GM12874 (cell line): ENCODE measurements at regions not wholly inside any gene's neighbourhood (a gene's known extent, or its start where the extent isn't known, plus 50 kb on each side); places are given as distances from the start of the nearest gene placed in this dataset.

Source experiments
- CTCF ChIP-seq: IDR thresholded peaks from 2 replicates; pipeline ENCODE4 v1.5.1; 2011; ENCODE audit warnings: low read depth, mild to moderate bottlenecking, control low read depth, low read length, moderate library complexity; ENCODE audit not compliant: insufficient read depth

DNA sequence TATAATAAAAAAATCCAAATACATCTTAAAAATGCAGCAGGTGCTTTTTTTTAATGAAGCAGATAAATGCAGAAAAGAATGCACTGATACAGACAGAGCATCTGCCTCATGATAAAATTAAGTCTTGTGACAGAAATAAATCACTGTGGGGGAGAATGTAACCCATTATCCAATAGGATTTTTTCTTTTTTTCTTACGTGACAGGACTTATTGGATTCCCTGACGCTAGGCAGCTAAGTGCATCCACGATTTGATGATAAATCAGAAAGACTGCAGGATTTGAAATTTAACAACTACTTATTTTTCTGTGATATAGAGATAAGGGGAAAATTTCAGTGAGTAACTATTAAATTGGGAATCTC lies 110.6 kb upstream of the PPARGC1A start:
- no peak for TF ChIP-seq CTCF

- no peak for TF ChIP-seq CTCF
Measured at GRCh38 chr4:23999714-24000469, 110.0 kb upstream of the PPARGC1A start.

GRCh38 chr4:23993373-23993772 lies 103.5 kb upstream of the PPARGC1A start:
- no peak for TF ChIP-seq CTCF

DNA sequence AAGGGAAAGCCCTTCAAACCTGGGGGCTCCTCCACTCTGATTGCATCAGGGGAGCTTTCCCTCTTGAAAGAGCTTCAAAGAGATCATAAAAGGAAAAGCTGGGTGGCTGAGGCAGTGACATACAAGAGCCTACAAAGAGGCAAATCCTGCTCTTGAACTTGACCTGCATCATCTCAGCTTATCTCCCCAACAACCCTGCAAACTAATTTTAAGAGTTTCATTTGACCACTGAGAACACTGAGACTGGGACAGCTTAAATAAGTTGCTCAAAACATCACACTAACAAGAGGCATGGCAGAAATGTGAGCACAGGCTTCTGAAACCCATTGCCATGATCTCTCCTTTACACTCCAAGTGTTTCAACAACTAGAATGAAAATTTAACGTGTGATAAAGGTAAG lies 101.6 kb upstream of the PPARGC1A start:
- no peak for TF ChIP-seq CTCF

GRCh38 chr4:23986270-23986669 lies 96.4 kb upstream of the PPARGC1A start:
- no peak for TF ChIP-seq CTCF

GRCh38 chr4:23981328-23981727 lies 91.5 kb upstream of the PPARGC1A start:
- no peak for TF ChIP-seq CTCF

DNA sequence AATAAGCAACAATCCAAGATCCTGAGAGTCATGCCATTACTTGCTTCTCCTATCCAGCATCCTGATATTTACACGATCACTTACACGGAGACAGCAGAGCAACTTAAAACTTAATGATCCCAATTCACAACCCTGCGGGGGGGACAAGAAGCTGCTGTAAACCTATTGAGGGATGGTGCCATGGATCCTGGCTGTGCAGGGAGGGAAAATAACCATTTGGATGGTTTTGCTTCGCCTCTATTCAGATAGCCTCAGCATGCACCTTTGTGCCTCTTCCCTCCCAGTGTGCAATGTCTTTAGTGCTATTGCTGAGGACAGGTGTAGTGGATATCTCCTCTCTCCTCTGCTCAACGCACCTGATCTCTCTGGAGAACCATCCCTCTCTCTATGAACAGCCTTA lies 89.7 kb upstream of the PPARGC1A start:
- TF ChIP-seq CTCF: no peak
